GM12872 (cell line): ENCODE measurements at regions not wholly inside any gene's neighbourhood (a gene's known extent, or its start where the extent isn't known, plus 50 kb on each side); places are given as distances from the start of the nearest gene placed in this dataset.

Experiments
- TF ChIP-seq, protein P1 (sequence below): IDR thresholded peaks from 3 replicates; pipeline ENCODE4 v1.5.1; 2011; ENCODE audit warnings: low read depth, mild to moderate bottlenecking, low read length, moderate library complexity; ENCODE audit not compliant: insufficient read depth

DNA sequence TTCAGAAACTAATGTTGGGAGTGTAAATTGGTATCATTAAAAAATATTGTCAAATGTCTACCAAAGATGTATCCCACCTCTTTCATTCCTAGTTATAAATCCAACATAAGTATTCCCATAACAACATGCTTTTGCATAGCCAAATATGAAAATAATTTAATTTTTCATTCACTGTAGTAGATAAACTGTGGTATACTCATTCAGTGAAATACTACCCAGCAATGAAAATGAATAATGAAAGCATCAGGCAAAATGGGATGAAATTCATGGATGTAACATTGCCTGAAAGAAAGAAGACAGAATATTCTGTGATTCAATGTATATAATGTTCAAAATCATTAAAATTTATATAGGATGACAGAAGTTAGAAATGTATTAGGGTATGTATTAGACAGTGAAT is 629.0 kb upstream of the MBL2 start:
- TF ChIP-seq, protein P1, sequence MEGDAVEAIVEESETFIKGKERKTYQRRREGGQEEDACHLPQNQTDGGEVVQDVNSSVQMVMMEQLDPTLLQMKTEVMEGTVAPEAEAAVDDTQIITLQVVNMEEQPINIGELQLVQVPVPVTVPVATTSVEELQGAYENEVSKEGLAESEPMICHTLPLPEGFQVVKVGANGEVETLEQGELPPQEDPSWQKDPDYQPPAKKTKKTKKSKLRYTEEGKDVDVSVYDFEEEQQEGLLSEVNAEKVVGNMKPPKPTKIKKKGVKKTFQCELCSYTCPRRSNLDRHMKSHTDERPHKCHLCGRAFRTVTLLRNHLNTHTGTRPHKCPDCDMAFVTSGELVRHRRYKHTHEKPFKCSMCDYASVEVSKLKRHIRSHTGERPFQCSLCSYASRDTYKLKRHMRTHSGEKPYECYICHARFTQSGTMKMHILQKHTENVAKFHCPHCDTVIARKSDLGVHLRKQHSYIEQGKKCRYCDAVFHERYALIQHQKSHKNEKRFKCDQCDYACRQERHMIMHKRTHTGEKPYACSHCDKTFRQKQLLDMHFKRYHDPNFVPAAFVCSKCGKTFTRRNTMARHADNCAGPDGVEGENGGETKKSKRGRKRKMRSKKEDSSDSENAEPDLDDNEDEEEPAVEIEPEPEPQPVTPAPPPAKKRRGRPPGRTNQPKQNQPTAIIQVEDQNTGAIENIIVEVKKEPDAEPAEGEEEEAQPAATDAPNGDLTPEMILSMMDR = no peak

DNA sequence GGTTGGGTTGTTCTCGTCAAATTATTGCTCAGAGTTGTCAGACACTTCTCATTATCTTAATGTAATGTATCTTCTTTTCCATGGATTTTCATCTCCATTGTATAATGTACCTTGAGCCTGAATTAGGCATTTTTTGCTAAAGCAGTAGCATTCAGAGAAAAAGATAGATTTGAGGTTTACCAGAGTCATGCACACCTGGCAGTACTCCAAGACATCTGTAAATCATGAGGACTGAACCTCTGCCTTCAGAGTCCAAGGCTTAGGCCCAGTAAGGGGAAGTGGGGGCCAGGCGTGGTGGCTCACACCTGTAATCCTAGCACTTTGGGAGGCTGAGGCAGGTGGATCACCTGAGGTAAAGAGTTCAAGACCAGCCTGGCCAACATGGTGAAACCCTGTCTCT is 624.3 kb upstream of the MBL2 start:
- TF ChIP-seq, protein P1 = no peak

DNA sequence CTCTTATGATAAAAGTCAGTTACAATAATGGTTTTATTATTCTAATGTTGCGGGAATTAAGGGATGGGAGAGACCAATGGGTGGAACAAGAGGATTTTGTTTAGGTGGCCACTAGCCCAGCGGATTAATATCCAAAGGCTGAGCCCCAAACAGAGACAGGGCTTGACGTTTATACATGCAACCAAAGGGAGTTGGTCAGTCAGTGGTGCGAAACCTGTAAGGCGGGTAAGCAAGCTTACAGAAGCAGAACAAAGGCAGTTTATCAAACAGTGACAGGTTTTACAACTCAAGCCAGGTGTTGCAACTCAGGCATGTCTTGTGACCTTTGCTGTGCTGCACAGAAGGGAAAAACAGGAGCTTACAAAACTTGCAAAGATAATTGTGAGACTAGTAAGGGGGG is 622.9 kb upstream of the MBL2 start:
- TF ChIP-seq, protein P1 = no peak

DNA sequence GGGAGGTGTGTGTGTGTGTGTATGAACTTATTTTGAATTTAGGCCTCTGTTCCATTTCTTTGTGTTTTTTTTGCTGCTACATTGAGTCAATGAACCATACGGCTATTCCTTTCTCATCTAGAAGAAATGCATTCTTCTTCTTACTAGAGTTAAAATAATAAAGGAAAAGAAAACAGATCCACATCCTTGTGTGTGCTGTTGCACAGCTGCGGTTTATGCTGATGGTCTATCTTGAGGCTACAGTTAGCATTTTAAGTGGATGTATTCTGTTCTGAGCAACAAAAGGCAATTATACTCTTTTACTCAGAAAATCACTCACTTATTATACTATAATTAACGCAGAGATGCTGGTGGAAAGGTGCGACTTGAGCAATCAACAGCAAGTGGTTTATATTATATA is 615.0 kb upstream of the MBL2 start:
- TF ChIP-seq, protein P1 = no peak

DNA sequence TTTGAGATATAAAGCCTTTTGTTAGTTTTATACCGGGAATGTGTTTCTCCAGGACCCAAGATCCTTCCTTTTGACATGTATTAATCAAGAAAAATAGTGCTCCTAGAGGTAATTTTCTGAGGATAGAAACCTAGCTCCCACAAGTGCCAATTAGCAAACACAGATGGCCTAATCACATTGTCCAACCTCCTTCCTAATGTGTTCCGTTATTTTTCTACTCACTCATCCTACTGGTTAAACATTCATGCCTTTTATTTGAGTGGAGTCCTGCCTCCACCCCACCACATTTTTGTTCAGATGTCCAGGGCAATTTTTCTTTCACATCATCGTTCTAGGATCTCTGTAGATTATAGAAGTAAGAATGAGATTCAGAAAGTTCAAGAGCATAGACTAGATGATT is 610.0 kb upstream of the MBL2 start:
- TF ChIP-seq, protein P1 = no peak

DNA sequence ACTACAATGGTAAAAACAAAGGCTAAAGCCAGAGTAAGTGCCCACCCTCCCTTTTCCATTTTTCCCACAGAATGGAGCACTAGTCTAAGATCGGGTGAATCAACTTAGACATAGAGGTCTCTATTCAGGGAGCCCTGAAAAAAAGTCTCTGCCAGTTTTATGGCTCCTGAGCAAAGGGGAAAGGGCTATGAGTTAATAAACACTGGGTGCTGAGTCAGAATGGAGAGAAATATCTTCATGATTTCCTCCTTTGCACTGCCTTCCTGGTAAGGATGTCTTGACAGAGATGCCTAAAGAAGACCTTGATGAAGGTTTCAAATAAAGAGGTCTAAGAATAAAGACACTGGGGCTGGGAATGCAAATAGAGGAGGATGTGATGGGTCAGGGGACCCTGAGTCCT is 607.4 kb upstream of the MBL2 start:
- TF ChIP-seq, protein P1 = no peak

DNA sequence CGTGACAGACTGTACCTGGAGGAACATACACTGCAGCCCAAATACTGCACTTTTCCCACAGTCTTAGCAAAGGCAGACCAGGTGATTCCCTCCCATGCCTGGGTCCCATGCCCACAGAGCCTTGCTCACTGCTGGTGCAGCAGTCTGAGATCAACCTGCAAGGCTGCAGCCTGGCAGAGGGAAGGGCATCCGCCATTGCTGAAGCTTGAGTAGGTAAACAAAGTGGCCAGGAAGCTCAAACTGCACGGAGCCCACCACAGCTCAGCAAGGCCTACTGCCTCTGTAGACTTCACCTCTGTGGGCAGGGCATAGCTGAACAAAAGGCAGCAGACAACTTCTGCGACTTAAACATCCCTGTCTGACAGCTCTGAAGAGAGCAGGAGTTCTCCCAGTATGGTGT is 597.8 kb upstream of the MBL2 start:
- TF ChIP-seq, protein P1 = no peak

DNA sequence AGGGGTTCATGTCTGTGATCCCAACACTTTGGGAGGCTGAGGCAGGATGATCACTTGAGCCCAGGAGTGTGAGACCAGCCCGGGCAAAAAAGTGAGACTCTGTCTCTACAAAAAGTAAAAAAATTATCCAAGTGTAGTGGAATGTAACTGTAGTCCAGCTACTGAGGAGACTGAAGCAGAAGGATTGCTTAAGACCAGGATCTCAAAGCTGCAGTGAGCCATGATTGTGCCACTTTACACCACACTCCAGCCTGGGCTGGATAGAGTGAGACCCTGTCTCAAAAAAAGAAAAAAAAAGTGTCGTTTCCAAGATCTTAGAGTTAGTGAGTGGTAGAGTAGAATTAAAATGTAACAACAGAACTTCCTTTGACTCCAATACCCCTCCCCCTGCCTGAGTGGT is 589.4 kb upstream of the MBL2 start:
- TF ChIP-seq, protein P1 = no peak
